NCI-H446 (cell line): ENCODE measurements at regions not wholly inside any gene's neighbourhood (a gene's known extent, or its start where the extent isn't known, plus 50 kb on each side); places are given as distances from the start of the nearest gene placed in this dataset.
"Not testable (repeated sequence)": the region's sequence is repeated elsewhere in the genome, so short reads cannot be mapped to it uniquely, and the experiment has no call there.

ENCODE experiments used
- DNase-seq, 2 experiments: peaks; one replicate each; lab custom pipeline; 2025; lab: John Stamatoyannopoulos, UW

DNA sequence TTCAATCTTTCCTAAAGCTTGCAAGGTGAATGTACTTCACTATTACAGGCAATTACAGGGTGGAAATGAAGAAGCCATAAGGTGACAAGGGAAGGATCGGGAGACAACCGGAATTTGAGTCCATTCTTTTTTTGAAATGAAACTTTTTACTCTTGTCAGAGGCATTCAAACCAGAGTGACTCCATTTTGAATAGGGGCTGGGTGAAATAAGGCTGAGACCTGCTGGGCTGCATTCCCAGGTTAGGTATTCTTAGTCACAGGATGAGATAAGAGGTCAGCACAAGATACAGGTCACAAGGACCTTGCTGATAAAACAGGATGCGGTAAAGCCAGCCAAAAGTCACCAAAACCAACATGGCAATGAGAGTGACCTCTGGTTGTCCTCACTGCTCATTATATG lies 363.3 kb downstream of the TYW1 start:
- DNase-seq = no peak

DNA sequence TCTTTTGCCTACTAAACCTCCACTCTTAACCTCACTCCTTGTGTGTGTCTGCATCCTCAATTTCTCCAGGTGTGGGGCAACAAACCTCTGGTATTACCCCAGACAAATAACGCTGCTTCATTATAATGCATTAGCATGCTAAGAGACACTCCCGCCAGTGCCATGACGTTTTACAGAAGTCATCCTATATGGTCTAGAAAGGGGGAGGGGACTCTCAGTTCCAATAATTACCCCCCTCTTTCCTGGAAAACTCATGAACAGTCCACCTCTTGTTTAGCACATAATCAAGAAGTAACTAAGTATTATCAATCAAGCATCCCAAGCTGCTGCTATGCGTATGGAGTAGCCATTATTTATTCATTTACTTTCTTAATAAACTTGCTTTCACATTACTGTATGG lies 364.5 kb downstream of the TYW1 start:
- DNase-seq = no peak

DNA sequence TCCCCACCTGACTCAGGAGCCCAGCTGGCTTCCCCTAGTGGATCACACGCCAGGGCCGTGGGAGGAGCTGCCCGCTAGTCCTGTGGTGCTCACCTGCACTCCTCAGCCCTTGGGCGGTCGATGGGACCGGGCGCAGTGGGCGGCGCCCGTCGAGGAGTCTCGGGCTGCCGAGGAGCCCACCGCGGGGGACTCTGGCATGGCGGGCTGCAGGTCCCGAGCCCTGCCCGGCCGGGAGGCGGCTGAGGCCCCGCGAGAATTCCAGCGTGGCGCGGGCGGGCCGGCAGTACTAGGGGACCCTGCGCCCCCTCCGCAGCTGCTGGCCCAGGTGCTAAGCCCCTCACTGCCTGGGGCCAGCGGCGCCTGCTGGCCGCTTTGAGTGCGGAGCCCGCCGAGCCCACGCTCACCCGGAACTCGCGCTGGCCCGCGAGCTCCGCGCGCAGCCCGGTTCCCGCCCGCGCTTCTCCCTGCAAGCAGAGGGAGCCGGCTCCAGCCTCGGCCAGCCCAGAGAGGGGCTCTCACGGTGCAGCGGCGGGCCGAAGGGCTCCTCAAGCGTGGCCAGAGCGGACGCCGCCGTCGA lies 367.9 kb downstream of the TYW1 start:
- no peak for DNase-seq

GRCh38 chr7:67371429-67372305 lies 375.0 kb downstream of the TYW1 start:
- peak; percentile 50 to 75 for DNase-seq

GRCh38 chr7:67373389-67373788 lies 376.8 kb downstream of the TYW1 start:
- not testable (repeated sequence) for DNase-seq

DNA sequence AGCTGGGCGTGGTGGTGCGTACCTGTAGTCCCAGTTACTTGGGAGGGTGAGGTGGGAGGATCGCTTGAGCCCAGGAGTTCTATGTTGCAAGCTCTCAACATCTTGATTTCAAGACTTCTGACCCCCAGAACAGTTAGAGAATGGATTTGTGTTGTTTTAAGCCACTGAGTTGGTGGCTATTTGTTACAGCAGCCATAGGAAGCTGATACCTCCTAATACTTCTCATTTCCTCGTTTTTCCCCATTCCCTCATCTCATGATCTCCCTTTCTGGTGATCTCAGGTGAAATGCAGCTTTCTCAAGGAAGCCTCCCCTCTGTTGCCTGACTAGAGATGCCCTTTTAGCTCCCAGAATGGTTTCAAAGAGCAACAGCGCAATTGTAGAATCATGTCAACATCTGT lies 378.8 kb downstream of the TYW1 start:
- DNase-seq = no peak

DNA sequence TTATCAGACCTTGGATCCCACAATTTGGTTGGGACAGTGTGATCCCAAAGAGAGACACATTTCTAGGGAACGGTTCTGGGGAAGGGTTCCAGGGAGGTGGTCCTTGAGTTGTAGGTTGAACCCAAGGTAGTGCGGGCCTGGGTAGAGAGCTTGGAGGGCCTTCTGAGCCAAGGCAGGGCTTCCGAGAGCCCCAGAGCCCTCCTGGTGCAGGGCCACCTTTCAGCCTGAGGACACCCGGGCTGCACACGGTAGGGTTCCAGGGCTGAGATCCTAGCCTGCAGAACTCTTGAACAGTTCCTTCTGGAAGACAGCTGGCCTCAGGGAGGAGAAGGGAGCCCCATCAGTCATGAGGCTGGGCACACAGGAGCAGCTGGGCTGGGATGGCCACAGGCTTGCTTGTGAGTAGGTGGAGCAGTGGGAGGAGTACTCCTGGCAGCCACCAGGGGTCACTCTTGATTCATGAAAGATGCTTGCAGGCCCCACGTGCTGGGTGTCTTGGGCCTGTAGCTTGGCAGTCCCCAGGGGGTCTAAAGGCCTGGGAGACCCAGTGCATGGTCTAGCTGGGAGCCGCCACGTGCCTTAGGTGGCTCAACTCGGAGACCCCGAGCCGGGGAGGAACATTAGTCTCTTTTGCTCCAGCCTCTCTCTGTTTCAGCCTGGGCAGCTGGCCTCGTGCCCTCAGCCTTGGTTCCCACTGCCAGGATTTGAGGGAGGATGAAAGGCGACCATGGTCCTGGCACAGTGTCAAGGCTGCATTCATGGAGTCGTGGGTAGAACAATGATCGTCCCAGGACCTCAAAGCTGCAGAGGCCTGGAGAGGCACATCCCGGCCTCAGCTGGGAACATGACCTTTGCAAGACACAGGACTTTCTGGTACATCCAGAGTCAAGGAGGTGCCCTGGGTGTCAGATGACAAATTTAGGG lies 381.6 kb downstream of the TYW1 start:
- peak; percentile 36 to 76 for DNase-seq

GRCh38 chr7:67380326-67380725 lies 383.7 kb downstream of the TYW1 start:
- no peak for DNase-seq

- DNase-seq = no peak
Measured at GRCh38 chr7:67380858-67381257, 384.2 kb downstream of the TYW1 start.

GRCh38 chr7:67387851-67388250 lies 391.2 kb downstream of the TYW1 start:
- DNase-seq = no peak

DNA sequence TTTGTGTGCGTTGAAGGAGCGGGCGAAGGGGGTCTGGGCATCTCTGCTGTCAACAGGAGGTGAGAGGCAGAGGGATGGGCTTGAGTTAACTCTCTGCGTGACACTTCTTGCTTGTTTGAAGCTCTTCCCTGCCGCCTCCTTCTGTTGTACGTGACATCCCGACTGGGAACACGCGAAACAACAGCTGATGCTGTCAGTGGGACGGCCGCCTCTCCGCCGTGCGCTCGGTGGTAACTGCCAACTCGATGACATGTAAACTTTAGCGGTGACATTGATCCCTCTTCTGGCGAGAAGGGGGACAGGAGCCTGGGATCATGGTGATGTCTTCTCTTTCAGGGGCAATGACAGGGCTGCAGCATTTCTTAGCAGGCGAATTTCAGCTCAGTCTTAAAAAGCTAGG lies 394.5 kb downstream of the TYW1 start:
- no peak for DNase-seq

- DNase-seq = no peak
Measured at GRCh38 chr7:67392596-67393438, 396.2 kb downstream of the TYW1 start.

- no peak for DNase-seq
Measured at GRCh38 chr7:67393903-67394302, 397.3 kb downstream of the TYW1 start.

GRCh38 chr7:67398916-67399315 lies 402.3 kb downstream of the TYW1 start:
- DNase-seq = no peak

DNA sequence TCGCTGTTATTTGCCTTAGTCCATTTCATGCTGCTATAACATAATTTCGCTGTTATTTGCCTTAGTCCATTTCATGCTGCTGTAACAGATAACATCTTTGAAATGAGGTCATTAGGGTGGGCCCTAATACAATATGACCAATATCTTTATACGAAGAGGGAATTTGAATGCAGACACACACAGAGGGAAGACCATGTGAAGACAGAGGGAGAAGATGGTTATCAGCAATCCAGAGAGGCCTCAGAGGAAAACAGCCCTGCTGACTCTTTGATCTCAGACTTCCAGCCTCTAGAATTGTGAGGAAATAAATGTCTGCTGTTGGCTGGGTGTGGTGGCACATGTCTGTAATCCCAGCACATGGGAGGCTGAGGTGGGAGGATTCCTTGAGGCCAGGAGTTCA lies 404.9 kb downstream of the TYW1 start:
- no peak for DNase-seq

DNA sequence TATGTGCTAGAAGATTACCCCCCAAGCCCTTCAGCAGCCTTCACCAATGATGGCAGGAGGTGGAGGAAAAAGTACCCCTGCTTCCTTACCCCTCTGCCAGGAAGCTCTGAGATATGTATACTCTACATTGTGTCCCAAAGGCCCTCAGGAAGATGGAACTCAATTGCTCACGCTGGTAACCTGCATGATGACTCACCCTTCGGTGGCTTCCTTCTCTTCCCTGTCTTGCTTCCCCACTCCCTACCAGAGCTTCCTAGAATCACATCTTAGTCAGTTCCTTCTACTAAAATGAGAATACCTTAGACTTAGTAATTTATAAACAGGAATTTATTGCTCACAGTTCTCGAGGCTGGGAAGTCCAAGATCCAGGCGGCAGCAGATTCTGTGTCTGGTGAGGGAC lies 405.6 kb downstream of the TYW1 start:
- no peak for DNase-seq

GRCh38 chr7:67406976-67407375 lies 410.3 kb downstream of the TYW1 start:
- peak; percentile 35 to 93 for DNase-seq

DNA sequence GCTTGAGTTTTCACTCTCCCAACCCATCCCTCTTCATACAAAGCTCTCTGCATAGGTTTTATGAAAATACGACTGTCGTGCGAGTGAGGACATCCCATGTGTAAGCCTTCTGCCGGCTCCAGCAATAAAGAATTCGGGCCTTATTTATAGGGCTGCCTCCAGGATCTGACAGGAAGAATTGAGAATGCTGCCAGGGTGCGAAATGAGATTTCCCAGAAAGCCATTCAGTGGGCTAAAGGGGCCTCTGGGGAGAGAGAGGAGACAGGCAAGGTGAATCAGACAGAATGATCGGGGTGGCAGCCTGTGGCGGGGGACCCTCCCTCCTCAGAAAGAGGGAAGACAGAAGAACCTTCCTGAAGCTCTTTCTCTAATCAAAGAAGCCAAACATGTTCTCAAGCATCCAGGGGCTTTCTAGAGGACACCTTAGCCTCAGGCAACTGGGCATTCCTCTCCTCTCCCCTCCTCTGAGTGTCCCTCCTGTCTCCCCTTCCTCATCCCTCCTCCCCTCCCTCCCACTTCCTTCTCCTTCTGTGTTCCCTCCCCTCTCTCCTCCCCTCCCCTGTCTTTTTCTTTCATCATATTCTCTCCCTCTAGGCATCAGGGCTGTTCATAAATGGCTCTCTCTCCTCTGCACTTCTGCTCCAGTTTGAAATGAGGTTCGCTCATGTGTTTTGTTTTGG lies 410.9 kb downstream of the TYW1 start:
- DNase-seq = peak in 1 of 2 experiments; percentile 23

DNA sequence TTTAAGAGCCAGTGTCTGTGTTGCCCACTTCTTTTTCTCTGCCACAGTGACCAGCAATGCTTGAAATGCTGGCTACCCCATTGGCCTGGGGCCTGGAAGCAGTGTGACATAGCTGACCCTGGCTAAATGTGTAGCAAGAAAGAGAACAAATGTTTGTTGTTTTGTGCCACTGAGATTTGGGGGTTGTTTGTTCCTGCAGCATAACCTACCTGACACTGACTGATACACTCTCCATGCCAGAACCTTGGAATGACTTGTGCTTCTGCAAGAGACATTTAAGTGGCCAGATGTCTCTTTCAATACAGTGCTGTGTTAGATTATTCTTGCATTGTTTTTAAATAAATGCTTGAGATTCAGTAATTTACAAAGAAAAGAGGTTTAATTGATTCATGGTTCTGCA lies 411.5 kb downstream of the TYW1 start:
- DNase-seq = no peak

- no peak for DNase-seq
Measured at GRCh38 chr7:67413670-67414069, 417.0 kb downstream of the TYW1 start.

DNA sequence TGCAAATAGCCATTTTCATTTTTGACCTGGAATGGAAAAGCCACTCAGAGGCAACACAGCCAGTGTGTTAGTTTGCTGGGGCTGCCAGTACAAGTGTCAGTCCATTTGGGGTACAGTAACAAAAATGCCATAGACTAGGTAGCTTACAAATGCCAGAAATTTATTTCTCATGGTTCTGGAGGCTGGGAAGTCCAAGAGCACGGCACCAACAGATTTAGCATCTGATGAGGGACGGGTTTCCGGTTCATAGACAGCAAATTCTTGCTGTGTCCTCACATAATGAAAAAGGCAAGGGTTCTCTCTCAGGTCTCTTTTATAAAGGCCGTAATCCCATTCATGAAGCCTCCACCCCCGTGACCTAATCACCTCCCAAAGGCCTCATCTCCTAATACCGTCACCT lies 418.2 kb downstream of the TYW1 start:
- DNase-seq = no peak
